ENCODE measurements at regions not wholly inside any gene's neighbourhood (a gene's known extent, or its start where the extent isn't known, plus 50 kb on each side); places are given as distances from the start of the nearest gene placed in this dataset.

DNA sequence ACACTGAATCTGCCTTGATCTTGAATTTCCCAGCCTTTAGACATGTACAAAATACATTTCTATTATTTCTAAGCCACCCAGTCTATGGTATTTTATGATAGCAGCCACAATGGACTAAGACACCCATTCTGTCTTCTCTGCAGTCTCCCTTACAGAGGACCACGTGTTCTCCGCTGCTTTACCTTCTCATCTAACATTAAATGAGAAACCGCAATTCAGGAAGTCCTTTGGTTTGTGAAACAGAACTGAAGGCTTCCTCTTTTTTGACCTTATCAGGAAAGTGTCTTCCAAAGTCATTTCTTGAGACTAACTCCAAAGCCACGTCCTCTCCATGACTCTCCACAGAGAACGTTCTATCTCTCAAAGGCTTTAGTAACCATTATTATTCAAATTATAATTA lies 560.1 kb downstream of the OMA1 start:
- ATAC-seq (ENCODE audit: insufficient read depth, low read depth), result peak; percentile 89
- no peaks in the 10 kb centered on the region for H3K9me3 ChIP-seq (ENCODE audit: insufficient read depth, low read length, severe bottlenecking)
- H3K4me1 ChIP-seq (ENCODE audit: insufficient read depth, low read length), result no peaks in the 10 kb centered on the region

GRCh38 chr1:57984277-57984676 lies 560.4 kb upstream of the DAB1 start:
- Histone ChIP-seq H3K36me3 (ENCODE audit: insufficient read depth, low read length) (no peaks in the 10 kb centered on the region), H3K4me2 (ENCODE audit: insufficient read depth, low read length) (no peak overlapping the region), H3K79me2 (ENCODE audit: insufficient read depth, low read length) (no peaks in the 10 kb centered on the region), H4K20me1 (ENCODE audit: insufficient read depth, low read length) (no peaks in the 10 kb centered on the region), H3K27ac (ENCODE audit: low read length) (no peak overlapping the region), H3K27me3 (ENCODE audit: insufficient read depth, low read length, poor library complexity) (peaks cover 7% of the 10 kb centered on the region), H3K9ac (ENCODE audit: low read depth, low read length) (no peak overlapping the region), H3K4me1 (ENCODE audit: insufficient read depth, low read length) (no peaks in the 10 kb centered on the region), H2AFZ (ENCODE audit: low read depth, low read length) (no peak overlapping the region), H3K4me3 (ENCODE audit: low read depth in 1 of 2, low read length in 2 of 2) (no peak overlapping the region), H3K9me3 (ENCODE audit: insufficient read depth, low read length, severe bottlenecking) (no peaks in the 10 kb centered on the region)
- no peak for DNase-seq
- ATAC-seq (ENCODE audit: insufficient read depth, low read depth), result no peak
- TF ChIP-seq, protein P1, sequence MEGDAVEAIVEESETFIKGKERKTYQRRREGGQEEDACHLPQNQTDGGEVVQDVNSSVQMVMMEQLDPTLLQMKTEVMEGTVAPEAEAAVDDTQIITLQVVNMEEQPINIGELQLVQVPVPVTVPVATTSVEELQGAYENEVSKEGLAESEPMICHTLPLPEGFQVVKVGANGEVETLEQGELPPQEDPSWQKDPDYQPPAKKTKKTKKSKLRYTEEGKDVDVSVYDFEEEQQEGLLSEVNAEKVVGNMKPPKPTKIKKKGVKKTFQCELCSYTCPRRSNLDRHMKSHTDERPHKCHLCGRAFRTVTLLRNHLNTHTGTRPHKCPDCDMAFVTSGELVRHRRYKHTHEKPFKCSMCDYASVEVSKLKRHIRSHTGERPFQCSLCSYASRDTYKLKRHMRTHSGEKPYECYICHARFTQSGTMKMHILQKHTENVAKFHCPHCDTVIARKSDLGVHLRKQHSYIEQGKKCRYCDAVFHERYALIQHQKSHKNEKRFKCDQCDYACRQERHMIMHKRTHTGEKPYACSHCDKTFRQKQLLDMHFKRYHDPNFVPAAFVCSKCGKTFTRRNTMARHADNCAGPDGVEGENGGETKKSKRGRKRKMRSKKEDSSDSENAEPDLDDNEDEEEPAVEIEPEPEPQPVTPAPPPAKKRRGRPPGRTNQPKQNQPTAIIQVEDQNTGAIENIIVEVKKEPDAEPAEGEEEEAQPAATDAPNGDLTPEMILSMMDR (IDR thresholded peaks at IDR 0.05; ENCODE audit: borderline replicate concordance, extremely low read depth, low read length, poor library complexity, severe bottlenecking), result no peak
- TF ChIP-seq EZH2 (IDR thresholded peaks at IDR 0.05; ENCODE audit: borderline replicate concordance, low read depth, low read length, severe bottlenecking), result no peak

More for the DNA sequence above, 560.1 kb downstream of the OMA1 start:
- H3K27ac ChIP-seq (ENCODE audit: low read length), result no peak overlapping the region
- H3K36me3 ChIP-seq (ENCODE audit: insufficient read depth, low read length), result no peaks in the 10 kb centered on the region
- no peak overlapping the region for H3K9ac ChIP-seq (ENCODE audit: low read depth, low read length)
- TF ChIP-seq EZH2 (IDR thresholded peaks at IDR 0.05; ENCODE audit: borderline replicate concordance, low read depth, low read length, severe bottlenecking), result no peak
- TF ChIP-seq, protein P1 (IDR thresholded peaks at IDR 0.05; ENCODE audit: borderline replicate concordance, extremely low read depth, low read length, poor library complexity, severe bottlenecking), result no peak
- no peak overlapping the region for H2AFZ ChIP-seq (ENCODE audit: low read depth, low read length)
- peaks cover 6% of the 10 kb centered on the region for H3K27me3 ChIP-seq (ENCODE audit: insufficient read depth, low read length, poor library complexity)
- peak; percentile 12 for DNase-seq
- H3K79me2 ChIP-seq (ENCODE audit: insufficient read depth, low read length), result no peaks in the 10 kb centered on the region
- no peaks in the 10 kb centered on the region for H4K20me1 ChIP-seq (ENCODE audit: insufficient read depth, low read length)
- no peak overlapping the region for H3K4me2 ChIP-seq (ENCODE audit: insufficient read depth, low read length)
- H3K4me3 ChIP-seq (ENCODE audit: low read depth in 1 of 2, low read length in 2 of 2), result no peak overlapping the region

- DNase-seq, result no peak
- no peaks in the 10 kb centered on the region for H3K4me1 ChIP-seq (ENCODE audit: insufficient read depth, low read length)
These were observed 559.6 kb upstream of the DAB1 start for GRCh38 chr1:57983441-57983840.

More at GRCh38 chr1:57983441-57983840, 559.6 kb upstream of the DAB1 start:
- Histone ChIP-seq H3K4me2 (ENCODE audit: insufficient read depth, low read length) (no peak overlapping the region), H3K79me2 (ENCODE audit: insufficient read depth, low read length) (no peaks in the 10 kb centered on the region), H4K20me1 (ENCODE audit: insufficient read depth, low read length) (no peaks in the 10 kb centered on the region), H3K36me3 (ENCODE audit: insufficient read depth, low read length) (no peaks in the 10 kb centered on the region), H3K9ac (ENCODE audit: low read depth, low read length) (no peak overlapping the region), H3K9me3 (ENCODE audit: insufficient read depth, low read length, severe bottlenecking) (no peaks in the 10 kb centered on the region), H3K27me3 (ENCODE audit: insufficient read depth, low read length, poor library complexity) (peaks cover 7% of the 10 kb centered on the region), H3K27ac (ENCODE audit: low read length) (no peak overlapping the region), H3K4me3 (ENCODE audit: low read depth in 1 of 2, low read length in 2 of 2) (no peak overlapping the region), H2AFZ (ENCODE audit: low read depth, low read length) (no peak overlapping the region)
- no peak for ATAC-seq (ENCODE audit: insufficient read depth, low read depth)
- no peak for TF ChIP-seq EZH2 (IDR thresholded peaks at IDR 0.05; ENCODE audit: borderline replicate concordance, low read depth, low read length, severe bottlenecking)
- TF ChIP-seq, protein P1 (IDR thresholded peaks at IDR 0.05; ENCODE audit: borderline replicate concordance, extremely low read depth, low read length, poor library complexity, severe bottlenecking), result no peak

All from DND-41 (cell line).